ENCODE measurements at regions not wholly inside any gene's neighbourhood (a gene's known extent, or its start where the extent isn't known, plus 50 kb on each side); places are given as distances from the start of the nearest gene placed in this dataset.

DNA sequence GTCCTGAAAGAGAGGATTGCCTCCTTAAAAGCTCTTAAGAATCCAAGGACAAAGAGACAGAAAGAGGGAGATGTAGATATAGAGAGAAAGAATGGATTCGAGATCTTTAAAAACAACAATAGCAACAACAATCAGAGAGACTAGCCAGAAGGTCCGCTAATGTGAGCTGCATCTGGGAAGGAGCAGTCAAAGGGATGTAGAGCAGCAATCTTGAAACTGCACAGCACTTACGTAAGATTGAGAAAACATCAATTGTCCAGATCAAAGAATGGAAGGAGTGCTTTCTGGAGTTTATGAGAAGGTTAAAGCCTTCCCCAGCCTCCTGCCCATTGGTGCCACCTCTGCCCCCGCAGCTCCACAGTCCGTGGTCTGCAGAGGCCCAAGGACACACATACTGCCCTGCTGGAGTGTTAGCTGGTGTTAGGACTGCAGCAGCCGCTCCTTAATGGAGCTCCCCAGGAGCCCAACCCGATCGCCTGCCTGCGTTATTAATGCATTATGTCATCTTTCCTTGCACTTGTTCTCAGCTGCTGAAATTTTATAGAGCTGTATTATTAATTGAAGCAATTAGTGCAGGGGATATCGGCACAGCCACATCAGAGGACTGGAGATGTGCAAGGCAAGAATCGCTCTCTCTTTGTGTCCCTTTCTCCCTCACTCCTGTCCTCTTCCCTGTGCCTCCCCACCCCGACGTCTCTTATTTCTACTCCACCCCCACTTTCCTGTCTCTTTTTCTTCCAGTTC, 73.0 kb upstream of the CALM2 start:
- no CpG with 5 or more reads among the region's 13 CpGs for WGBS (ENCODE audit: extremely low coverage, insufficient coverage, insufficient read length)
- H3K4me1 ChIP-seq (ENCODE audit: control insufficient read depth in 1 of 2, insufficient read depth in 2 of 2, low read length in 2 of 2) = peaks cover 17 to 18% of the 10 kb centered on the region in 2 experiments

DNA sequence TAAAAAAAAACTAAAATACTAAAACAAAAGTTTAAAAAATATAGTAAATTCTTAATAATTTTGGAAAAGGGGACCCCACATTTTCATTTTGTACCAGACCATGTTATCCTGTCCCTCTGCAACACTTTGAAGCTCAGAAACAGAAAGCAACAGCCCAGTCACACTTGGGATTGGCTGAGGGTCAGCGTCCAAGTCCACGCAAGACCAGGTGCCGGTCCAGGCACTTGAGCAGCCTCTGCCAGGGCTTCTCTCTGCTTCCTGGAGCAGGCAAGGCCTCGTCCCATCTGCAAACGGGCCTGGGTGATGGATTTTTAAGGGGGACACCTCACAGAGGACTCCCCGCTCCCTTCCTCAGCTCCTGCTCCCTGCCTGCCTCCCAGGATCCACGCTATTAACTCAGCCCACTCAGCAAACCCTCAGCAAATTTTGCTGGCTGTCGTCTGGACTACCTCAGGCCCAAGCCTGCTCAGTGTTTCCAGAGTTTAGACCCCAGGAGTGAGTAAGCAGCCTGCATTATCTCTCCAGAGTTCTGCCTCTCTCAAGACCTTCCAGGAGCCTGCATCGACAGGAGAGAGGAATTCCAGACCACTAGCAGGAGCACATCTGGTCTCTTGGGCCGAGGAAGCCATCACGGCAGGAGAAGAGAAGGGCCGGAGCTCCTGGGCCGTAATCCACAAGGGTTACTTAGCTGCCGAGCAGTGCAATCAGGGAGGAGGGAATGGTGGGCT, 67.4 kb upstream of the CALM2 start:
- H4K8ac ChIP-seq (ENCODE audit: low read depth, low read length) = peak overlapping the region; percentile 56
- no peak overlapping the region for H3K4me3 ChIP-seq (ENCODE audit: low read depth, low read length)
- no peak overlapping the region for H3K4ac ChIP-seq (ENCODE audit: low read depth, low read length)
- peak overlapping the region; percentile 43 for H2BK5ac ChIP-seq (ENCODE audit: low read depth, low read length, poor library complexity)
- H3K9me3 ChIP-seq (ENCODE audit: insufficient read depth, low read depth, low read length) = no peaks in the 10 kb centered on the region
- H3K27me3 ChIP-seq (ENCODE audit: insufficient read depth, low read length) = no peaks in the 10 kb centered on the region
- H2BK12ac ChIP-seq (ENCODE audit: low read length) = peak overlapping the region; percentile 37
- H3K4me1 ChIP-seq (ENCODE audit: control insufficient read depth in 1 of 2, insufficient read depth in 2 of 2, low read length in 2 of 2) = peaks cover 6 to 13% of the 10 kb centered on the region in 2 experiments
- no CpG with 5 or more reads among the region's 14 CpGs for WGBS (ENCODE audit: extremely low coverage, insufficient coverage, insufficient read length)
- H2AFZ ChIP-seq (ENCODE audit: insufficient read depth, low read length, poor library complexity) = no peak overlapping the region
- H3K14ac ChIP-seq (ENCODE audit: low read length) = peak overlapping the region; percentile 76
- H3K36me3 ChIP-seq (ENCODE audit: control insufficient read depth in 1 of 2, insufficient read depth in 2 of 2, low read length in 2 of 2) = no peaks in the 10 kb centered on the region
- no peak overlapping the region for H3K9ac ChIP-seq (ENCODE audit: low read length)
- DNase-seq = no peak
- H2BK120ac ChIP-seq (ENCODE audit: insufficient read depth, low read length, poor library complexity) = peak overlapping the region; percentile 62
- H2AK5ac ChIP-seq (ENCODE audit: low read length) = no peak overlapping the region
- peak overlapping the region; percentile 21 for H3K4me2 ChIP-seq (ENCODE audit: low read length)
- no peaks in the 10 kb centered on the region for H3K79me2 ChIP-seq (ENCODE audit: control insufficient read depth, insufficient read depth, low read length, poor library complexity)
- H3K27ac ChIP-seq (ENCODE audit: low read depth, low read length) = peak overlapping the region; percentile 87
- peak overlapping the region; percentile 45 for H3K18ac ChIP-seq (ENCODE audit: low read length)
- peak overlapping the region; percentile 47 for H4K91ac ChIP-seq (ENCODE audit: low read depth, low read length)
- H3K23ac ChIP-seq (ENCODE audit: low read length) = no peak overlapping the region
- H4K12ac ChIP-seq (ENCODE audit: low read depth, low read length) = no peak overlapping the region
- H3K79me1 ChIP-seq (ENCODE audit: low read length) = peaks cover 5% of the 10 kb centered on the region

More for the DNA sequence above, 73.0 kb upstream of the CALM2 start:
- Histone ChIP-seq H3K27ac (ENCODE audit: low read depth, low read length) (peak overlapping the region; percentile 19), H2BK5ac (ENCODE audit: low read depth, low read length, poor library complexity) (no peak overlapping the region), H3K4me2 (ENCODE audit: low read length) (no peak overlapping the region), H3K9ac (ENCODE audit: low read length) (no peak overlapping the region), H2AFZ (ENCODE audit: insufficient read depth, low read length, poor library complexity) (no peak overlapping the region), H3K79me2 (ENCODE audit: control insufficient read depth, insufficient read depth, low read length, poor library complexity) (no peaks in the 10 kb centered on the region), H3K23ac (ENCODE audit: low read length) (no peak overlapping the region), H4K8ac (ENCODE audit: low read depth, low read length) (peak overlapping the region; percentile 25), H3K27me3 (ENCODE audit: insufficient read depth, low read length) (no peaks in the 10 kb centered on the region), H3K4me3 (ENCODE audit: low read depth, low read length) (no peak overlapping the region), H2AK5ac (ENCODE audit: low read length) (no peak overlapping the region), H3K18ac (ENCODE audit: low read length) (no peak overlapping the region), H3K14ac (ENCODE audit: low read length) (no peak overlapping the region), H3K79me1 (ENCODE audit: low read length) (peaks cover 2% of the 10 kb centered on the region), H3K4ac (ENCODE audit: low read depth, low read length) (no peak overlapping the region), H4K91ac (ENCODE audit: low read depth, low read length) (peak overlapping the region; percentile 26), H3K9me3 (ENCODE audit: insufficient read depth, low read depth, low read length) (no peaks in the 10 kb centered on the region), H2BK120ac (ENCODE audit: insufficient read depth, low read length, poor library complexity) (peak overlapping the region; percentile 47), H4K12ac (ENCODE audit: low read depth, low read length) (no peak overlapping the region), H2BK12ac (ENCODE audit: low read length) (peak overlapping the region; percentile 91), H3K36me3 (ENCODE audit: control insufficient read depth in 1 of 2, insufficient read depth in 2 of 2, low read length in 2 of 2) (no peaks in the 10 kb centered on the region)
- DNase-seq = no peak

DNA sequence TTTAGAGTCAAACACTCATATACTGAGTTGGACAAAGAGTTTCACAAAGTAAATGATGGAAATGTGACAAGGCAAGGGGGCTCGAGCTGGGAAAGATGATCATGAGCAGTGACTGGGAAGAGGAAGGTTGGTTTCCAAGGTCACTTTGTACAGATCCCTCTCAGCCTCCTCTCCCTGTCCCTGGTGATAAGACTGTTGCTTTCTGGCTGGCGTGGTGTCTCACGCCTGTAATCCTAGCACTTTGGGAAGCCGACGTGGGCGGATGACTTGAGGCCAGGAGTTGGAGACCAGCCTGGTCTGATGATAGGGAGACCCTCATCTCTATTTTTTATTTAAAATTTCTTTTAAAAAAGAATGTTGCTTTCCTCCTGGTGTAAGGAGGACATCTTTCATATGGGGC, 65.4 kb upstream of the CALM2 start:
- Histone ChIP-seq H3K79me2 (ENCODE audit: control insufficient read depth, insufficient read depth, low read length, poor library complexity) (no peaks in the 10 kb centered on the region), H4K12ac (ENCODE audit: low read depth, low read length) (no peak overlapping the region), H3K4ac (ENCODE audit: low read depth, low read length) (no peak overlapping the region), H3K4me3 (ENCODE audit: low read depth, low read length) (no peak overlapping the region), H2AK5ac (ENCODE audit: low read length) (no peak overlapping the region), H4K8ac (ENCODE audit: low read depth, low read length) (no peak overlapping the region), H3K27ac (ENCODE audit: low read depth, low read length) (no peak overlapping the region), H3K18ac (ENCODE audit: low read length) (no peak overlapping the region), H2AFZ (ENCODE audit: insufficient read depth, low read length, poor library complexity) (no peak overlapping the region), H3K9me3 (ENCODE audit: insufficient read depth, low read depth, low read length) (no peaks in the 10 kb centered on the region), H3K36me3 (ENCODE audit: control insufficient read depth in 1 of 2, insufficient read depth in 2 of 2, low read length in 2 of 2) (no peaks in the 10 kb centered on the region), H4K91ac (ENCODE audit: low read depth, low read length) (no peak overlapping the region), H2BK120ac (ENCODE audit: insufficient read depth, low read length, poor library complexity) (no peak overlapping the region), H3K27me3 (ENCODE audit: insufficient read depth, low read length) (no peaks in the 10 kb centered on the region), H3K4me2 (ENCODE audit: low read length) (no peak overlapping the region), H2BK5ac (ENCODE audit: low read depth, low read length, poor library complexity) (no peak overlapping the region), H3K23ac (ENCODE audit: low read length) (no peak overlapping the region), H3K14ac (ENCODE audit: low read length) (no peak overlapping the region), H3K79me1 (ENCODE audit: low read length) (peaks cover 5% of the 10 kb centered on the region), H2BK12ac (ENCODE audit: low read length) (no peak overlapping the region), H3K9ac (ENCODE audit: low read length) (no peak overlapping the region), H3K4me1 (ENCODE audit: control insufficient read depth in 1 of 2, insufficient read depth in 2 of 2, low read length in 2 of 2) (peaks cover 9 to 17% of the 10 kb centered on the region in 2 experiments)
- DNase-seq = no peak
- no CpG with 5 or more reads among the region's 6 CpGs for WGBS (ENCODE audit: extremely low coverage, insufficient coverage, insufficient read length)

DNA sequence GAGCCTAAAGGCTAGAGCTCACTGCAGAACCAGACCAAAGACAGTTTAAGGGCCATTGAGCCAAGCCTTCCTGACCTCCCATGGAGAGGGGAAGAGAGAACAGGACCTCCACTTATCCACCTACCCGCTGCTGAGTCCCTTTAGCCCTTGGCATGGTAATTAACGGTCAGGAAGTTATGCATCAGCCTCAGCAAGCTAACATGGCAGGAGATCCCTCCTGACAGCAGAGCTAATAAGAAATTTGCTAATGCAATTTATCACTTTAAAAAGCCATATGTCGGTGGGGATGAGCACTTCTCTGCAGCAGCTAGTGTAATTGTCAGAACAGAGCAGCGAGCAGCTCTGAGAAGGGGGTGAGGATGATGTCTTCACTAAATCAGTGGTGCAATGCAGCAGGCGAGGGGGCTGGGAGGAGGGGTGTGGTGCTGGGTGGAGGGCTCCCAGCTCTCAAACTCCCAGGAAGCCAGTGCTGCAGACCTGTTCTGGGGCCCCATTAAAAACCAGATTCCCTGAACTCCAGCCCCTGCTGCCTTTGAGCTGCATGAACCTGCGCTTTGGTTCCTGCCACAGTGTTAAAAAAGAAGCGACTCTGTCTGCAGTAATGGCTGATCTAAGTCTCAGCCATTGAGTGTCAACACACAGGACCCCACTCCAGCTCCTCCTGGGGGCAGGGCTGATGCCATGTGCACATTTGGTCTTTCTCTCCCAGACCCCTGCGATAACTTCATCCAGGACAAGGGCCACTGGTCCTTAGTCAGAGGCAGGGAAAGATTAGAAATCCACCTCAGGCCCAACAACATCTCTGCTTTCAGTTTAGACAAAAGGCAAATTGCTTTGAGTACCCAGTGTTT, 63.0 kb upstream of the CALM2 start:
- no peaks in the 10 kb centered on the region for H3K9me3 ChIP-seq (ENCODE audit: insufficient read depth, low read depth, low read length)
- no peak overlapping the region for H2BK5ac ChIP-seq (ENCODE audit: low read depth, low read length, poor library complexity)
- no peak overlapping the region for H4K8ac ChIP-seq (ENCODE audit: low read depth, low read length)
- no peak overlapping the region for H4K12ac ChIP-seq (ENCODE audit: low read depth, low read length)
- H2AFZ ChIP-seq (ENCODE audit: insufficient read depth, low read length, poor library complexity) = no peak overlapping the region
- no peaks in the 10 kb centered on the region for H3K79me2 ChIP-seq (ENCODE audit: control insufficient read depth, insufficient read depth, low read length, poor library complexity)
- DNase-seq = no peak
- H3K4me2 ChIP-seq (ENCODE audit: low read length) = no peak overlapping the region
- H3K4me3 ChIP-seq (ENCODE audit: low read depth, low read length) = no peak overlapping the region
- no peaks in the 10 kb centered on the region for H3K27me3 ChIP-seq (ENCODE audit: insufficient read depth, low read length)
- H4K91ac ChIP-seq (ENCODE audit: low read depth, low read length) = no peak overlapping the region
- no peaks in the 10 kb centered on the region for H3K36me3 ChIP-seq (ENCODE audit: control insufficient read depth in 1 of 2, insufficient read depth in 2 of 2, low read length in 2 of 2)
- no peak overlapping the region for H3K4ac ChIP-seq (ENCODE audit: low read depth, low read length)
- H3K23ac ChIP-seq (ENCODE audit: low read length) = no peak overlapping the region
- H3K14ac ChIP-seq (ENCODE audit: low read length) = no peak overlapping the region
- H2AK5ac ChIP-seq (ENCODE audit: low read length) = no peak overlapping the region
- peaks cover 9 to 17% of the 10 kb centered on the region in 2 experiments for H3K4me1 ChIP-seq (ENCODE audit: control insufficient read depth in 1 of 2, insufficient read depth in 2 of 2, low read length in 2 of 2)
- no peak overlapping the region for H2BK120ac ChIP-seq (ENCODE audit: insufficient read depth, low read length, poor library complexity)
- no peak overlapping the region for H3K18ac ChIP-seq (ENCODE audit: low read length)
- H3K9ac ChIP-seq (ENCODE audit: low read length) = no peak overlapping the region
- no peak overlapping the region for H2BK12ac ChIP-seq (ENCODE audit: low read length)
- peaks cover 5% of the 10 kb centered on the region for H3K79me1 ChIP-seq (ENCODE audit: low read length)
- no peak overlapping the region for H3K27ac ChIP-seq (ENCODE audit: low read depth, low read length)
- WGBS (ENCODE audit: extremely low coverage, insufficient coverage, insufficient read length) = no CpG with 5 or more reads among the region's 8 CpGs

Measured in trophoblast cell (in vitro differentiated cells and primary cell).